ENCODE measurements at regions not wholly inside any gene's neighbourhood (a gene's known extent, or its start where the extent isn't known, plus 50 kb on each side); places are given as distances from the start of the nearest gene placed in this dataset.

DNA sequence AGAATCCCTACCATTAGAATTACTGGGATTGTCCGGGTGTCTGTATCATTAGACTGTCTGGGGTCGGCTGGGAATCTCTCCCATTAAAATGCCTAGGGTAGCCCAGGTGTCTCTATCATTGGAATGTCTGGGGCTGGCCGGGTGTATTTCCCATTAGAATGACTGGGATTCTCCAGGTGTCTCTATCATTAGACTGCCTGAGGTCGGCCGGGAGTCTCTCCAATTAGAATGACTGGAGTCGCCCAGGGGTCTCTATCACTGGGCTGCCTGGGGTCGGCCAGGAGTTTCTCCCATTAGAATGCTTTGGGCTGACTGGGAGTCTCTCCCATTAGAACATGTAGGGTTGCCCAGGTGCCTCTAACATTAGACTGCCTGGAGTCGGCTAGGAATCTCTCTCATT lies 1560.7 kb downstream of the UQCRFS1 start:
- TF ChIP-seq CTCF (conservative IDR thresholded peaks at IDR 0.05; ENCODE audit: low read depth, low read length) (no peak), EZH2 (IDR thresholded peaks at IDR 0.05; ENCODE audit: borderline replicate concordance, low read depth, low read length, poor library complexity, severe bottlenecking) (no peak)
